Body of pancreas (tissue), 4 donors: ENCODE measurements at regions not wholly inside any gene's neighbourhood (a gene's known extent, or its start where the extent isn't known, plus 50 kb on each side); places are given as distances from the start of the nearest gene placed in this dataset.

Experiments used
- POLR2A ChIP-seq, 3 donors: fragments of 450-650 bp; IDR thresholded peaks; one replicate each; pipeline ENCODE4 v1.6.1; 2016; ENCODE audit warnings: antibody characterized with exemption in 3 of 3, mild to moderate bottlenecking in 2 of 3
- TF ChIP-seq, protein P1 (sequence below), 7 experiments: fragments of 450-650 bp in 4 of 7; fragments of 200-600 bp in 3 of 7; sonication (generic) in 3 of 7; IDR thresholded peaks; one replicate each; pipeline ENCODE4 v1.5.1; 2016 to 2019; ENCODE audit warnings: antibody characterized with exemption in 7 of 7

DNA sequence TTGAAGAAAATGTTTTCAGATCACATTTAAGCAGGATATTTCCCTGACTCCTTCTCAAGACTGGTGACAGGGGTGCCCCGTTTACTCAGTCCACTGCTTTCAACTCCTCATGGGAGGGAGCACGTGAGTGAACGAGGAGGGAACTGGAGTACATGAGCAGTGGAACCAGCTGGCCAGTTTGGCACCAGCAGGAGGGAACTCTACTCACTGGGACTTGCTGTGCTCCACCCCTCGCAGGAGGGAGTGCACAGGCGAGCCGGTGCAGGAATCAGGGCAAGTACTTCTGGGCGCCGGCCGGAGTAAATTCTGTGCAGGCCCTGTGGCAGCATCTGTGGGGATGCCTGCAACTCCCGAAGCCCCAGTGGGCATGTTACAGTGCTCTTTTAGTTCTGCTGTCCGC is 1941.1 kb upstream of the C9orf72 start:
- TF ChIP-seq, protein P1, sequence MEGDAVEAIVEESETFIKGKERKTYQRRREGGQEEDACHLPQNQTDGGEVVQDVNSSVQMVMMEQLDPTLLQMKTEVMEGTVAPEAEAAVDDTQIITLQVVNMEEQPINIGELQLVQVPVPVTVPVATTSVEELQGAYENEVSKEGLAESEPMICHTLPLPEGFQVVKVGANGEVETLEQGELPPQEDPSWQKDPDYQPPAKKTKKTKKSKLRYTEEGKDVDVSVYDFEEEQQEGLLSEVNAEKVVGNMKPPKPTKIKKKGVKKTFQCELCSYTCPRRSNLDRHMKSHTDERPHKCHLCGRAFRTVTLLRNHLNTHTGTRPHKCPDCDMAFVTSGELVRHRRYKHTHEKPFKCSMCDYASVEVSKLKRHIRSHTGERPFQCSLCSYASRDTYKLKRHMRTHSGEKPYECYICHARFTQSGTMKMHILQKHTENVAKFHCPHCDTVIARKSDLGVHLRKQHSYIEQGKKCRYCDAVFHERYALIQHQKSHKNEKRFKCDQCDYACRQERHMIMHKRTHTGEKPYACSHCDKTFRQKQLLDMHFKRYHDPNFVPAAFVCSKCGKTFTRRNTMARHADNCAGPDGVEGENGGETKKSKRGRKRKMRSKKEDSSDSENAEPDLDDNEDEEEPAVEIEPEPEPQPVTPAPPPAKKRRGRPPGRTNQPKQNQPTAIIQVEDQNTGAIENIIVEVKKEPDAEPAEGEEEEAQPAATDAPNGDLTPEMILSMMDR (IDR thresholded peaks at IDR 0.05): no peak
- no peak for TF ChIP-seq POLR2A (IDR thresholded peaks at IDR 0.05)
